ENCODE measurements at regions not wholly inside any gene's neighbourhood (a gene's known extent, or its start where the extent isn't known, plus 50 kb on each side); places are given as distances from the start of the nearest gene placed in this dataset.

- TF ChIP-seq YY1 (IDR thresholded peaks at IDR 0.05; ENCODE audit: low read depth, low read length) (no peak), JUNB (IDR thresholded peaks at IDR 0.05) (no peak), CTCF (IDR thresholded peaks at IDR 0.05 in 2 of 3, conservative IDR thresholded peaks at IDR 0.05 in 1 of 3; ENCODE audit: control insufficient read depth in 2 of 3, extremely low read depth in 1 of 3, insufficient read depth in 1 of 3, low read depth in 3 of 3, low read length in 3 of 3) (no peak), POLR2A (IDR thresholded peaks at IDR 0.05; ENCODE audit: low read depth, low read length) (no peak), CHD2 (IDR thresholded peaks at IDR 0.05; ENCODE audit: borderline replicate concordance, low read depth, low read length) (no peak), EP300 (IDR thresholded peaks at IDR 0.05; ENCODE audit: borderline replicate concordance in 1 of 2, control insufficient read depth in 1 of 2, low read depth in 2 of 2, low read length in 2 of 2) (no peak), ESRRA (IDR thresholded peaks at IDR 0.05; ENCODE audit: low read length) (no peak), POLR2AphosphoS5 (IDR thresholded peaks at IDR 0.05; ENCODE audit: low read length) (no peak)
- TF ChIP-seq, protein P1, sequence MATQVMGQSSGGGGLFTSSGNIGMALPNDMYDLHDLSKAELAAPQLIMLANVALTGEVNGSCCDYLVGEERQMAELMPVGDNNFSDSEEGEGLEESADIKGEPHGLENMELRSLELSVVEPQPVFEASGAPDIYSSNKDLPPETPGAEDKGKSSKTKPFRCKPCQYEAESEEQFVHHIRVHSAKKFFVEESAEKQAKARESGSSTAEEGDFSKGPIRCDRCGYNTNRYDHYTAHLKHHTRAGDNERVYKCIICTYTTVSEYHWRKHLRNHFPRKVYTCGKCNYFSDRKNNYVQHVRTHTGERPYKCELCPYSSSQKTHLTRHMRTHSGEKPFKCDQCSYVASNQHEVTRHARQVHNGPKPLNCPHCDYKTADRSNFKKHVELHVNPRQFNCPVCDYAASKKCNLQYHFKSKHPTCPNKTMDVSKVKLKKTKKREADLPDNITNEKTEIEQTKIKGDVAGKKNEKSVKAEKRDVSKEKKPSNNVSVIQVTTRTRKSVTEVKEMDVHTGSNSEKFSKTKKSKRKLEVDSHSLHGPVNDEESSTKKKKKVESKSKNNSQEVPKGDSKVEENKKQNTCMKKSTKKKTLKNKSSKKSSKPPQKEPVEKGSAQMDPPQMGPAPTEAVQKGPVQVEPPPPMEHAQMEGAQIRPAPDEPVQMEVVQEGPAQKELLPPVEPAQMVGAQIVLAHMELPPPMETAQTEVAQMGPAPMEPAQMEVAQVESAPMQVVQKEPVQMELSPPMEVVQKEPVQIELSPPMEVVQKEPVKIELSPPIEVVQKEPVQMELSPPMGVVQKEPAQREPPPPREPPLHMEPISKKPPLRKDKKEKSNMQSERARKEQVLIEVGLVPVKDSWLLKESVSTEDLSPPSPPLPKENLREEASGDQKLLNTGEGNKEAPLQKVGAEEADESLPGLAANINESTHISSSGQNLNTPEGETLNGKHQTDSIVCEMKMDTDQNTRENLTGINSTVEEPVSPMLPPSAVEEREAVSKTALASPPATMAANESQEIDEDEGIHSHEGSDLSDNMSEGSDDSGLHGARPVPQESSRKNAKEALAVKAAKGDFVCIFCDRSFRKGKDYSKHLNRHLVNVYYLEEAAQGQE (IDR thresholded peaks at IDR 0.05; ENCODE audit: low read depth, low read length) = no peak
These were observed 961.4 kb downstream of the DSC3 start for GRCh38 chr18:30081122-30081521.
